ENCODE measurements at regions not wholly inside any gene's neighbourhood (a gene's known extent, or its start where the extent isn't known, plus 50 kb on each side); places are given as distances from the start of the nearest gene placed in this dataset.

GRCh38 chr1:232381394-232382100 is 248.4 kb downstream of the SIPA1L2 start:
- no peak for DNase-seq
- Histone ChIP-seq H3K9me2 (replicated peaks; ENCODE audit: insufficient read depth, low read length) (no peaks in the 10 kb centered on the region), H3K79me2 (ENCODE audit: low read length) (no peaks in the 10 kb centered on the region), H3K4me1 (ENCODE audit: low read length) (peaks cover 5% of the 10 kb centered on the region; the same call in 1 of the 2 replicates), H3K36me3 (ENCODE audit: insufficient read depth, low read length) (no peaks in the 10 kb centered on the region), H3K27ac (ENCODE audit: low read length) (no peak overlapping the region), H2AFZ (ENCODE audit: low read length) (no peak overlapping the region), H3K9me3 (ENCODE audit: low read length) (no peaks in the 10 kb centered on the region), H3K4me3 (ENCODE audit: low read length) (no peak overlapping the region), H4K20me1 (ENCODE audit: insufficient read depth, low read depth, low read length) (no peaks in the 10 kb centered on the region), H3K27me3 (ENCODE audit: low read length) (no peaks in the 10 kb centered on the region), H3K4me2 (ENCODE audit: low read depth, low read length, poor library complexity, severe bottlenecking) (no peak overlapping the region), H3K9ac (ENCODE audit: low read length) (no peak overlapping the region)

DNA sequence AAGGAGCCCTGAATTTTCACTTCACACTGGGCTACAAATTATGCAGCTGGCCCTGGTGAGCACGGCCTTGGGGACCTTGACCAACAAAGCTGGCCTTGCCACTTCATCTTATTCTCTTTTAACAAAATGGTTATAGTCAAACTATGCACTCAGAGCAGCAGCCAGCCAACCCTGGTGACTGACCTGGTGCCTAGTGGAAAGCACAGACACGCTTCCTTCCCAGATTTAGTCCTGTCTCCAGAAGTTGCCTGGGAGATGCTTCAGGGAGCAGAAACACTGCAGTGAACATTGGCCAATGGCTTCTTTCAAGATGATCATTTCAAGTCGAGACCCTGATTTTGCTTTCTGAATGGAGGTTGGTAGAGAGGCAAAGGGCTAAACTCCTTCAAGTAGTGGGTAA is 249.3 kb downstream of the SIPA1L2 start:
- DNase-seq, result no peak
- Histone ChIP-seq H3K79me2 (ENCODE audit: low read length) (no peaks in the 10 kb centered on the region), H3K9me2 (replicated peaks; ENCODE audit: insufficient read depth, low read length) (no peaks in the 10 kb centered on the region), H3K27ac (ENCODE audit: low read length) (no peak overlapping the region), H4K20me1 (ENCODE audit: insufficient read depth, low read depth, low read length) (no peaks in the 10 kb centered on the region), H3K27me3 (ENCODE audit: low read length) (no peaks in the 10 kb centered on the region), H3K36me3 (ENCODE audit: insufficient read depth, low read length) (no peaks in the 10 kb centered on the region), H2AFZ (ENCODE audit: low read length) (no peak overlapping the region), H3K4me1 (ENCODE audit: low read length) (peaks cover 5% of the 10 kb centered on the region; the same call in 1 of the 2 replicates), H3K4me3 (ENCODE audit: low read length) (no peak overlapping the region), H3K4me2 (ENCODE audit: low read depth, low read length, poor library complexity, severe bottlenecking) (no peak overlapping the region), H3K9ac (ENCODE audit: low read length) (no peak overlapping the region), H3K9me3 (ENCODE audit: low read length) (no peaks in the 10 kb centered on the region)

DNA sequence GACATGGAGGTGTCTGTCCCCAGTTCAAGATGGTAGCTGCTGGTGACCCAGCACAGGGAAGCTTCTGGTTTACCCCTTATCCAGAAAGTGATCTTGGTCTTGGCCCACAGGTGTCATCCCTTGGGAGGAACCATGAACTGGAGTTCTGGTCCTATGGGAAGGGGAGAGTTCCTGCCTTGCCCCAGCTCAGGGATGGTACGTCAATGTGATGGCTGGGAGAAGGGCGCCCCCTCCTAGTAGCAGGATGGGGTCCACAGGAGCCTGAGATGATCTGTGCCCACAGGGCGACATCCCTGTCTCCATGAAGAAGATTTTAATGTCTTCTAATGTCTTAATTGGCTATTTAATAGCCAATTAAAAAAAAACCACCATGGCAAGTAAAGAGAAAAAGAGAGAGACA is 249.8 kb downstream of the SIPA1L2 start:
- H4K20me1 ChIP-seq (ENCODE audit: insufficient read depth, low read depth, low read length), result no peaks in the 10 kb centered on the region
- H3K9ac ChIP-seq (ENCODE audit: low read length), result no peak overlapping the region
- no peaks in the 10 kb centered on the region for H3K36me3 ChIP-seq (ENCODE audit: insufficient read depth, low read length)
- H3K79me2 ChIP-seq (ENCODE audit: low read length), result no peaks in the 10 kb centered on the region
- H3K4me1 ChIP-seq (ENCODE audit: low read length), result peaks cover 5% of the 10 kb centered on the region; the same call in 1 of the 2 replicates
- H3K27me3 ChIP-seq (ENCODE audit: low read length), result no peaks in the 10 kb centered on the region
- H3K27ac ChIP-seq (ENCODE audit: low read length), result no peak overlapping the region
- no peak overlapping the region for H3K4me2 ChIP-seq (ENCODE audit: low read depth, low read length, poor library complexity, severe bottlenecking)
- H2AFZ ChIP-seq (ENCODE audit: low read length), result no peak overlapping the region
- no peak overlapping the region for H3K4me3 ChIP-seq (ENCODE audit: low read length)
- DNase-seq, result no peak
- no peaks in the 10 kb centered on the region for H3K9me3 ChIP-seq (ENCODE audit: low read length)
- no peaks in the 10 kb centered on the region for H3K9me2 ChIP-seq (replicated peaks; ENCODE audit: insufficient read depth, low read length)

GRCh38 chr1:232379063-232379434 is 250.9 kb downstream of the SIPA1L2 start:
- no peak overlapping the region for H3K27ac ChIP-seq (ENCODE audit: low read length)
- DNase-seq, result no peak
- no peaks in the 10 kb centered on the region for H4K20me1 ChIP-seq (ENCODE audit: insufficient read depth, low read depth, low read length)
- H2AFZ ChIP-seq (ENCODE audit: low read length), result no peak overlapping the region
- H3K9me3 ChIP-seq (ENCODE audit: low read length), result no peaks in the 10 kb centered on the region
- no peaks in the 10 kb centered on the region for H3K79me2 ChIP-seq (ENCODE audit: low read length)
- no peaks in the 10 kb centered on the region for H3K27me3 ChIP-seq (ENCODE audit: low read length)
- no peak overlapping the region for H3K9ac ChIP-seq (ENCODE audit: low read length)
- H3K4me2 ChIP-seq (ENCODE audit: low read depth, low read length, poor library complexity, severe bottlenecking), result no peak overlapping the region
- peaks cover 5% of the 10 kb centered on the region; the same call in 1 of the 2 replicates for H3K4me1 ChIP-seq (ENCODE audit: low read length)
- no peak overlapping the region for H3K4me3 ChIP-seq (ENCODE audit: low read length)
- H3K36me3 ChIP-seq (ENCODE audit: insufficient read depth, low read length), result no peaks in the 10 kb centered on the region
- no peaks in the 10 kb centered on the region for H3K9me2 ChIP-seq (replicated peaks; ENCODE audit: insufficient read depth, low read length)

DNA sequence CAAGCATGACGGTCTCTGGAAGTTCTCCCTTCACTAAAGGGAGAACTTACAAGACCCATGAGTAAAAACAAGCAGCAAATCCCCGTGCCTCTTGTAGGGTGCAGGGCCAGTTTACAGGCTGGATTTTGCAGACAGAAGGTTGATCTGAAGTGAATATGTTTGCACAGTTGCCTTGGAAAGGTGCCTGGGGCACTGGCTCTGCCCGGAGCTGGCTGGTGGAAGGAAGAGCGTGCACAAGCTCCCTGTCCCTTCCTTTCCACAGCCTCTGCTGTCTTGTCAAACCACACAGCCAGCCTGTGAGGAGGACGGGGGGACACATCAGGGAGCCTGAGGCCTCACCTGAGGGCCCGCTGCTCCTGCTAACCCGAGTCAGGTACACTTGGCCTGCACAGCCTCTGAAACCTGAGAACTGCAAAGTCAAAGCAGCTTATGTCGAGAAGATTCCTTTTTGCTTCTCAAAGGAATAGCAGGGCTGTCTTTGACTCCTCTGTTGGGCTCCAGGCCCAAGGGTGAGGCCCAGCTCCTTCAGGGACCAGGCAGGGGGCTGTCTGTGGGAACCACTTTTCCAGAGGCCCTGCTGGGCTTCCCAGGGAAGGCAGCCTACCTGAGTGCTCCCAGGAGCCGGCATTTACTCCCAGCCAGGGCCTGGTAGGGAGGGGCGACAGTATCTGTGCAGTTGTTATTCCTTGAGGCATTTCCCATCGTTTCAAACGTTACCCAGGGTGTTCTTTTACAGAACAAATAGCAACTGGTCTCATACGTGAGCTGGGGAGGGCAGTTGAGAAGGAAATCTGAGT is 251.5 kb downstream of the SIPA1L2 start:
- Histone ChIP-seq H2AFZ (ENCODE audit: low read length) (no peak overlapping the region), H3K9me2 (replicated peaks; ENCODE audit: insufficient read depth, low read length) (no peaks in the 10 kb centered on the region), H3K4me1 (ENCODE audit: low read length) (peaks cover 5% of the 10 kb centered on the region; the same call in 1 of the 2 replicates), H3K4me2 (ENCODE audit: low read depth, low read length, poor library complexity, severe bottlenecking) (no peak overlapping the region), H4K20me1 (ENCODE audit: insufficient read depth, low read depth, low read length) (no peaks in the 10 kb centered on the region), H3K27ac (ENCODE audit: low read length) (no peak overlapping the region), H3K9me3 (ENCODE audit: low read length) (no peaks in the 10 kb centered on the region), H3K4me3 (ENCODE audit: low read length) (no peak overlapping the region), H3K79me2 (ENCODE audit: low read length) (no peaks in the 10 kb centered on the region), H3K27me3 (ENCODE audit: low read length) (no peaks in the 10 kb centered on the region), H3K9ac (ENCODE audit: low read length) (no peak overlapping the region), H3K36me3 (ENCODE audit: insufficient read depth, low read length) (no peaks in the 10 kb centered on the region)
- DNase-seq, result no peak

DNA sequence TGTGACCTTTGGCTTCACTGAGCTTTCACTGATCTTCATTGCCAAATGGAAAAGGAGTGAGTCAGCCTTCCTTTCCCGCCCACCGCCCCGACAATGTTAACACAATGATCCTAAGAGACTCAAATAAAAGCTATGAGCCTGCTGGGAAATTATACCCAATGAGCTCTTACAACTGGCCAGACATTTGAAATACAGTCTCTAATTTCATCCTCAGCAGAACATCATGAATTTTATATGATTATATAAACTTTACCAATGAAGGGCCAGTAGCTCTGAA is 252.5 kb downstream of the SIPA1L2 start:
- Histone ChIP-seq H3K4me1 (ENCODE audit: low read length) (peaks cover 5% of the 10 kb centered on the region; the same call in 1 of the 2 replicates), H3K79me2 (ENCODE audit: low read length) (no peaks in the 10 kb centered on the region), H3K27me3 (ENCODE audit: low read length) (no peaks in the 10 kb centered on the region), H3K9me2 (replicated peaks; ENCODE audit: insufficient read depth, low read length) (no peaks in the 10 kb centered on the region), H3K9me3 (ENCODE audit: low read length) (no peaks in the 10 kb centered on the region), H4K20me1 (ENCODE audit: insufficient read depth, low read depth, low read length) (no peaks in the 10 kb centered on the region), H3K9ac (ENCODE audit: low read length) (no peak overlapping the region), H3K27ac (ENCODE audit: low read length) (no peak overlapping the region), H3K4me3 (ENCODE audit: low read length) (no peak overlapping the region), H3K4me2 (ENCODE audit: low read depth, low read length, poor library complexity, severe bottlenecking) (no peak overlapping the region), H3K36me3 (ENCODE audit: insufficient read depth, low read length) (no peaks in the 10 kb centered on the region), H2AFZ (ENCODE audit: low read length) (no peak overlapping the region)
- DNase-seq, result no peak

GRCh38 chr1:232376632-232377493 is 253.1 kb downstream of the SIPA1L2 start:
- Histone ChIP-seq H3K4me1 (ENCODE audit: low read length) (peaks cover 5% of the 10 kb centered on the region; the same call in 1 of the 2 replicates), H3K36me3 (ENCODE audit: insufficient read depth, low read length) (no peaks in the 10 kb centered on the region), H3K9me3 (ENCODE audit: low read length) (no peaks in the 10 kb centered on the region), H2AFZ (ENCODE audit: low read length) (no peak overlapping the region), H4K20me1 (ENCODE audit: insufficient read depth, low read depth, low read length) (no peaks in the 10 kb centered on the region), H3K4me3 (ENCODE audit: low read length) (no peak overlapping the region), H3K79me2 (ENCODE audit: low read length) (no peaks in the 10 kb centered on the region), H3K9ac (ENCODE audit: low read length) (no peak overlapping the region), H3K27me3 (ENCODE audit: low read length) (no peaks in the 10 kb centered on the region), H3K27ac (ENCODE audit: low read length) (no peak overlapping the region), H3K9me2 (replicated peaks; ENCODE audit: insufficient read depth, low read length) (no peaks in the 10 kb centered on the region), H3K4me2 (ENCODE audit: low read depth, low read length, poor library complexity, severe bottlenecking) (no peak overlapping the region)
- no peak for DNase-seq

DNA sequence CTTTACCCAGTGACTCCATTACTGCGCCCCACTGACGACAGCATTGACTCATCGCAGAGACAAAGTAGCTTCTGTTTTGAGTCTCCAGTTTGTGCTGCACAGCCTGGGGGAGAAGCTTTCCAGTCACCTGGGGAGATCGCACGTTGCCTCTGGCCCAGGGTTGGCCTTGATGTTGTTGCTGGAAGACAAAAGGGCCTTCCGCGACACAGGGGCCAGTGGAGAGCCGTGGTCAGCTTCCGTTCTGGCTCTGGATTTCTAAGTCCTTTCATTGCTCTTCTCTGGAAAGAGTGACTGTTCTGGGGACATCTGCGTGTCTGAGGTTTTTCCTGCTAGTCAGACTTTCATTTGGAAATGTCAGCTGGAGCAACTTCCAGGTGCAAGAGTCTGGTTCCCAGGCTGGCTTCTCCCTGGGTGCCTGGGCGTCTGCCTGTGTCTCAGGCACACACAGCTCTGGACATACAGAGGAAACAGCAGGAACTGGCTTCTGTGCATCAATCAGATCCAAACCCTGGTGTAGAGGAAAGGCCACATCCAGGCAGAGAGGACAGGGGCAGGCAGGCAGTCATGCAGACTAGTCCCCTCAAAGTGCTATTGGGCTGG is 257.0 kb downstream of the SIPA1L2 start:
- Histone ChIP-seq H3K9me3 (ENCODE audit: low read length) (no peaks in the 10 kb centered on the region), H2AFZ (ENCODE audit: low read length) (no peak overlapping the region), H3K9me2 (replicated peaks; ENCODE audit: insufficient read depth, low read length) (no peaks in the 10 kb centered on the region), H3K4me1 (ENCODE audit: low read length) (no peaks in the 10 kb centered on the region), H3K36me3 (ENCODE audit: insufficient read depth, low read length) (no peaks in the 10 kb centered on the region), H3K9ac (ENCODE audit: low read length) (no peak overlapping the region), H3K79me2 (ENCODE audit: low read length) (no peaks in the 10 kb centered on the region), H3K27me3 (ENCODE audit: low read length) (no peaks in the 10 kb centered on the region), H3K4me2 (ENCODE audit: low read depth, low read length, poor library complexity, severe bottlenecking) (no peak overlapping the region), H3K27ac (ENCODE audit: low read length) (no peak overlapping the region), H4K20me1 (ENCODE audit: insufficient read depth, low read depth, low read length) (no peaks in the 10 kb centered on the region), H3K4me3 (ENCODE audit: low read length) (no peak overlapping the region)
- DNase-seq, result no peak
